ENCODE measurements at regions not wholly inside any gene's neighbourhood (a gene's known extent, or its start where the extent isn't known, plus 50 kb on each side); places are given as distances from the start of the nearest gene placed in this dataset.

DNA sequence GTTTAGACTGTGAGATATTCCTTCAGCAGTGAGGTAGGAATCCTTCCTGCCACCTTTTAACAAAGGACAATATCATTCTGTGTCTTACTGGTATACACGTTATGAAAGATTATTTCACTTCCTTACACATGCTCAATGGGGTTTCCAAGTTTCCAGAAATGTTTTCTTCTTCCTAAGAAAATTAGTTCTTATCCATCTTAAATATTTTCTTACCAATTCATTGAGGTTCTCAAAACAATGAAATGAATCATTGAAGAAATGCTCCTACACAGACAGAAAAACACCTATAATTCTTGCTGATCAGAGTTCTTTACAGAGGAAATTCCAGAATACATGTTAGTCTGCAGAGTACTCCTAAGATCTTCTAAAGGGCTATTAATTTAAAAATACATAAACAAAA, 51.4 kb upstream of the SEC61G start:
- no peak for ATAC-seq
- no peaks in the 10 kb centered on the region for H3K4me1 ChIP-seq (ENCODE audit: low read depth)
- no peaks in the 10 kb centered on the region for H3K36me3 ChIP-seq (ENCODE audit: low read depth)
- TF ChIP-seq, protein P1, sequence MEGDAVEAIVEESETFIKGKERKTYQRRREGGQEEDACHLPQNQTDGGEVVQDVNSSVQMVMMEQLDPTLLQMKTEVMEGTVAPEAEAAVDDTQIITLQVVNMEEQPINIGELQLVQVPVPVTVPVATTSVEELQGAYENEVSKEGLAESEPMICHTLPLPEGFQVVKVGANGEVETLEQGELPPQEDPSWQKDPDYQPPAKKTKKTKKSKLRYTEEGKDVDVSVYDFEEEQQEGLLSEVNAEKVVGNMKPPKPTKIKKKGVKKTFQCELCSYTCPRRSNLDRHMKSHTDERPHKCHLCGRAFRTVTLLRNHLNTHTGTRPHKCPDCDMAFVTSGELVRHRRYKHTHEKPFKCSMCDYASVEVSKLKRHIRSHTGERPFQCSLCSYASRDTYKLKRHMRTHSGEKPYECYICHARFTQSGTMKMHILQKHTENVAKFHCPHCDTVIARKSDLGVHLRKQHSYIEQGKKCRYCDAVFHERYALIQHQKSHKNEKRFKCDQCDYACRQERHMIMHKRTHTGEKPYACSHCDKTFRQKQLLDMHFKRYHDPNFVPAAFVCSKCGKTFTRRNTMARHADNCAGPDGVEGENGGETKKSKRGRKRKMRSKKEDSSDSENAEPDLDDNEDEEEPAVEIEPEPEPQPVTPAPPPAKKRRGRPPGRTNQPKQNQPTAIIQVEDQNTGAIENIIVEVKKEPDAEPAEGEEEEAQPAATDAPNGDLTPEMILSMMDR (IDR thresholded peaks at IDR 0.05): no peak
- H3K9me3 ChIP-seq: no peaks in the 10 kb centered on the region
- intact Hi-C loops (cut with DNase I, micrococcal nuclease): no loop called here
- no peak overlapping the region for H3K4me3 ChIP-seq
- no peak for DNase-seq

DNA sequence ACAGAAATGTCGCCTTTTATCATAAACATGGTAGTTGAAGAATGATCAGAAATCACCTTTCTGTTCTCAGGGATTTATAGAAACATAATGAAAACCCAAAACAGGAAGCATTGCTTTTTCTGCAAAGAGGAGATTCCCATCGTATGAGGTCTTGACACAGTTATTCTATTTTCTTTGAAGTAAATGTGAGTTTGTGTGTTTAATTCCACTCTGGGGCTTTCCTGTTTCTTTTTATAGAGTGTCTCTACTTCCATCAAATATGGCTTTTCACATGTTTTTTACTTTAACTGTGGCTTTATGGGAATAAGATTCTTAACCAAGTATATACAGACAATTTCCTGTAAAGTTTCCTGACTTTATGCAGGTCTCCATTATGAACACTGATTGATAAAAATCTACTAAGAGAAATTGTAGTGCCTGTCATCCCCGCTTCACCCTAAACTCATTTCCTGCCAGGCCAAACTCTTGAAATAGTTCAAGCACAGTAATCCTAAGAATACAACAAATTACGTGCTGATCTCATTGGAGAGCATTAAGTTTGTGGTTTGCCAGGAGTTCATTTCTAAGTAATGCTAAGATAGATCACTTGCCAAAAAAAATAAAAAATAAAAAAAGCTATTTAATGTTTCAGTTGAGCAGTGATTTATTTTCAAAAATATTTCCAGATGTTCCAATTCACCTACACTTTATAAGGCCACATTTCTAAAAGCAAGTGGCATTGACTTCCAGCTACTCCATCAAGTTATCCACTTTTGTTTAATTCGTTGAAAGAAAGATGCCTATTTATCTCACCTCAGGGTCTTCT, 52.2 kb upstream of the SEC61G start:
- ATAC-seq (no peak), DNase-seq (no peak)
- Histone ChIP-seq H3K36me3 (ENCODE audit: low read depth) (no peaks in the 10 kb centered on the region), H3K4me1 (ENCODE audit: low read depth) (no peaks in the 10 kb centered on the region), H3K9me3 (no peaks in the 10 kb centered on the region), H3K4me3 (no peak overlapping the region)
- TF ChIP-seq, protein P1 (IDR thresholded peaks at IDR 0.05): no peak
- intact Hi-C loops (cut with DNase I, micrococcal nuclease): no loop called here

DNA sequence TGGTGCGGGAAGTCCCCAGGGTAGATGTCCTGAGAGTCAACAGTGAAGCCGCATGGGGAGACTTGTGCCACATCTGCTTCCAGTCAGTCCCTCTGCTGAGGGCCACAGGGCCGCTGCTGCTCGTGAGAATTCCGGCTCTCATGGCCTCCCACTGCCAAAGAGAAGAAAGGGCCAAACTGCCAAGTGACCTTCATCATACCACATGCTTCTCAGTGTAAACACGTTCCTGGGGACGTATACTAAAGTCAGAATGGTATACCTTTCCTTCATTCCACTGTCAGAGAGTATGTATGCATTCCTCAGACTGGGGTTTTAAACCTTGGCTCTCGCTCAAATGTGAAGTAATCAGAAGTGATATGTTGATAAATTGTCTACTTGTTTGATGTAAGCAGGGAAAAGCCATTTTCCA, 52.8 kb upstream of the SEC61G start:
- intact Hi-C loops (cut with DNase I, micrococcal nuclease): no loop called here
- Histone ChIP-seq H3K4me1 (ENCODE audit: low read depth) (no peaks in the 10 kb centered on the region), H3K36me3 (ENCODE audit: low read depth) (no peaks in the 10 kb centered on the region), H3K9me3 (no peaks in the 10 kb centered on the region), H3K4me3 (no peak overlapping the region)
- TF ChIP-seq, protein P1 (IDR thresholded peaks at IDR 0.05): no peak
- ATAC-seq (no peak), DNase-seq (no peak)

DNA sequence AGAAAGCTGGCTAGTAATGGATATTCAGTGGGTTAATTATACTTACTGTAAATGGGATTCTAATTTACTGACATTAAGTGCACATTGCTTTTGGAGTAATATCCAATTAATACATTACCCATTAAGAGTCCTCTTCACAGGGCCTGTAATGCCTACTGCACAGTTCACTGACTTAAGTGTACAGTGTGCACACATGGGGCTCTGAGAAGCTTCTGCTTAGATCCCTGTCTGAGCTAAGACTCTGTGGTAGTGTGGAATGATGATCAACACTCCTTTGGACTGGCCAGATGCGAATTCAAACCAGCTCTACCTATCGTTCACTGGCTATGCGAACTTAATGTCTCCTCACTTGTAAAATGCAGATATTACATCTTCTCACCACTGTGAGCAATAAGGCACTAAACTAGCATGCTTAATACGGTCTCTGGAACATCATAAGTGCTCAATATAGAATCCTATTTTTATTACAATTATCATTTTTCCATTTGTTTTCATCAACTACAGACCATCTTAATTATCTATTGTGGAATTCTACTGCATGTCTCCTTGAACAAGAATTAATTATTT, 53.8 kb upstream of the SEC61G start:
- intact Hi-C loops (cut with DNase I, micrococcal nuclease): no loop called here
- Histone ChIP-seq H3K4me1 (ENCODE audit: low read depth) (no peaks in the 10 kb centered on the region), H3K4me3 (no peak overlapping the region), H3K9me3 (no peaks in the 10 kb centered on the region), H3K36me3 (ENCODE audit: low read depth) (no peaks in the 10 kb centered on the region)
- DNase-seq (no peak), ATAC-seq (no peak)
- TF ChIP-seq, protein P1 (IDR thresholded peaks at IDR 0.05): no peak

DNA sequence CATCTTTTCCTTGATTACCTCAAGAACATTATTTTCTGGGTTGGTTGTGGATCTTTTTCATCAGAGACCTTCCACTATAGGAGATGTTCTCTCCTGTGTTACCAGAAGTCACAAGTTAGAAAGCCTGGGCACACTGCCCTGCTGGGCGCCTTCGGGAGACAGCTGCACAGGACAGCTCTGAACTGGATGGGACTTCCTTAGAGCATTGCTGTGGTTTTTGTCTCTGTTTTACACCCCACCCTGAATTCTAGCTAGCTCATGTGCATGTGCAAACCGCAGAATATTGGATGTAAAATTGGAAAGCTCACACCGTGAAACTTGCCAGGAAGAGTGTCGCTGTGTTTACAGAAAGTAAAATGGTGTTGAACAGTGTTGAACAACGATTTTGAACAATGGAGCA, 54.4 kb upstream of the SEC61G start:
- TF ChIP-seq, protein P1 (IDR thresholded peaks at IDR 0.05): no peak
- Histone ChIP-seq H3K9me3 (no peaks in the 10 kb centered on the region), H3K4me3 (no peak overlapping the region), H3K36me3 (ENCODE audit: low read depth) (no peaks in the 10 kb centered on the region), H3K4me1 (ENCODE audit: low read depth) (no peaks in the 10 kb centered on the region)
- intact Hi-C loops (cut with DNase I, micrococcal nuclease): no loop called here
- DNase-seq: no peak
- ATAC-seq: no peak
